HFF-Myc (cell line): ENCODE measurements at regions not wholly inside any gene's neighbourhood (a gene's known extent, or its start where the extent isn't known, plus 50 kb on each side); places are given as distances from the start of the nearest gene placed in this dataset.
"Not testable (repeated sequence)": the region's sequence is repeated elsewhere in the genome, so short reads cannot be mapped to it uniquely, and the experiment has no call there.

Experiments used
- DNase-seq: peaks from one replicate; pipeline ENCODE4 v3.0.0-alpha.2; 2011; ENCODE audit warnings: low read depth; ENCODE audit errors: extremely low read depth
- H3K4me3 ChIP-seq: replicated peaks from 2 replicates; pipeline ENCODE4 v1.5.1; 2011; ENCODE audit warnings: low read depth, mild to moderate bottlenecking, control low read depth, low read length
- TF ChIP-seq, protein P1 (sequence below): IDR thresholded peaks from 2 replicates; pipeline ENCODE4 v1.5.1; 2012; ENCODE audit warnings: mild to moderate bottlenecking, low read depth, low read length, control low read depth; ENCODE audit errors: missing control alignments

DNA sequence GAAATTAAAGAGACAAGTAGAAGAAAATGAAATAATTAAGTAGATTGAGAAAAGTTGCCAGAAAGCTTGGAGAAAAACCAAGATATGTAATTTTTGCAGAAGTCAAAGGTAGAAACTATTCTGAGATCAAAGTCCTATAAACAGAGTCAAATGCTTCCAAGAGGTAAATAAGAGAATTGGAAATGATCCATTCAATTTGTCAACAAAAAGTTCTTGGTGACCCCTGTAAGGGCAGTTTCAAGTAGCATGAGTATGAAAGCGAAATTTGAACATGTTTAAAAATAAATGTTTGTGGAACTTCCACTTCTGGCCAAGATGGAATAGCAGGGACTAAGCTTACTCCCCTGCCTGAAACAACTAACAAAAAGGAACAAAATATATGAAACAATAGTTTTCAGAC is 562.0 kb downstream of the SMARCA1 start:
- no peak overlapping the region for H3K4me3 ChIP-seq
- no peak for DNase-seq
- TF ChIP-seq, protein P1, sequence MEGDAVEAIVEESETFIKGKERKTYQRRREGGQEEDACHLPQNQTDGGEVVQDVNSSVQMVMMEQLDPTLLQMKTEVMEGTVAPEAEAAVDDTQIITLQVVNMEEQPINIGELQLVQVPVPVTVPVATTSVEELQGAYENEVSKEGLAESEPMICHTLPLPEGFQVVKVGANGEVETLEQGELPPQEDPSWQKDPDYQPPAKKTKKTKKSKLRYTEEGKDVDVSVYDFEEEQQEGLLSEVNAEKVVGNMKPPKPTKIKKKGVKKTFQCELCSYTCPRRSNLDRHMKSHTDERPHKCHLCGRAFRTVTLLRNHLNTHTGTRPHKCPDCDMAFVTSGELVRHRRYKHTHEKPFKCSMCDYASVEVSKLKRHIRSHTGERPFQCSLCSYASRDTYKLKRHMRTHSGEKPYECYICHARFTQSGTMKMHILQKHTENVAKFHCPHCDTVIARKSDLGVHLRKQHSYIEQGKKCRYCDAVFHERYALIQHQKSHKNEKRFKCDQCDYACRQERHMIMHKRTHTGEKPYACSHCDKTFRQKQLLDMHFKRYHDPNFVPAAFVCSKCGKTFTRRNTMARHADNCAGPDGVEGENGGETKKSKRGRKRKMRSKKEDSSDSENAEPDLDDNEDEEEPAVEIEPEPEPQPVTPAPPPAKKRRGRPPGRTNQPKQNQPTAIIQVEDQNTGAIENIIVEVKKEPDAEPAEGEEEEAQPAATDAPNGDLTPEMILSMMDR, result no peak

- DNase-seq, result not testable (repeated sequence)
Measured at GRCh38 chrX:128954697-128955096, 568.6 kb downstream of the SMARCA1 start.

GRCh38 chrX:128931071-128931470 is 592.2 kb downstream of the SMARCA1 start:
- TF ChIP-seq, protein P1, result no peak
- H3K4me3 ChIP-seq, result no peak overlapping the region
- no peak for DNase-seq

More at GRCh38 chrX:128954697-128955096, 568.6 kb downstream of the SMARCA1 start:
- H3K4me3 ChIP-seq, result not testable (repeated sequence)

DNA sequence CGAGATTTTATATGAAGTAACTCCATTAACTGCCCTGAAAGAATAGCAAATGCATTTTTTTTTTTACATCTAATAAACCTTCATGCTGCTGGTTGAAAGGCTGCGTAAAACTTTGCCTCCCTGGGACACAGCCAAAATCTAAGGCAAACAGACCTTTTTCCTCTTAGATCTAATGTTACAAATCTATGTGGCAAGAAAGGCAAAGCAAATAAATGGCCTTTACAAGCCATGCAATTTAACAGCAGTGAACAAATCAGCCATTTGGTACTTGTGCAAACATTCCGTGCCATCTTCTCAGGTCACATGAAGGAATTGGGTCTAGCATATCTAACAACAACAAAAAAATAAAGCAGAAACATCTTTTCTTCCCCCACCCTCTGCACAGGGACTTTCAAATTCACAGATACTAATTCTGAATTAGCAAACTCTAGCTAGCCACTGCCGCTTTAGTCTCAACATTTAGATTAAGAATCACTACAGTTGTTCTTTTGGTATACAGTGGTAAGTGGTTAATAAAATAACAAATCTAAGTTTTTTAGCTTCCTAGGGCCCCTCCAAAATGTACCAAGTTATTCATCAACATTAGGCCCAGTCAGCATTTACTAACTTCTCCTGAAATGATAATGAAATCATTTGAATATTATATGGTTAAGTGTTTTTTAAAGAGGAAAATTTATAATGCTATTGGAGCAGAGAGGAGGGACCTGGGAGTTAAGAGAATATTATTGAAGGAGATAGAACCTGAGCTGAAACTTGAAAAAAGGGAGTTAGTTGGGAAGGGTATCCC is 593.8 kb downstream of the SMARCA1 start:
- no peak for DNase-seq
- TF ChIP-seq, protein P1, result no peak
- H3K4me3 ChIP-seq, result no peak overlapping the region

DNA sequence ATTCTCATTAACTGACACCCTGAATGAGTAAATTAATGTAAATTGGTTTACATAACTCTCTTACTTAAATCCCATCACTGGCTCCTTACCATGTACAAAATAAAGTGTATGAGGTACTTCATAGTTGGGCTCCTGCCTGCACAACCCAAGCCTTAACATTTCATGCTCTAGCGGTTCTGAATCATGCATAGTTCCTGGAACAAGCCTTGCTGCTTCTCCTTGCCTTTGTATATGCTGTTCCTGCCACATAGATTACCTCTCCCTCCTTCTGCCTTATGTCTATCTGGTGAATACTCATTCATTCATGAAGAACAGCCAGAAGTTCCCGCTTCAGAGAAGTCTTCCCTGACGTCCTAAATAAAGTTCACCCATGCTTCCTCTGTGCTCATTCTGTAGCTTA is 594.7 kb downstream of the SMARCA1 start:
- no peak overlapping the region for H3K4me3 ChIP-seq
- DNase-seq, result no peak
- TF ChIP-seq, protein P1, result no peak

- DNase-seq, result no peak
- no peak overlapping the region for H3K4me3 ChIP-seq
- TF ChIP-seq, protein P1, result no peak
Measured at GRCh38 chrX:128927363-128927762, 595.9 kb downstream of the SMARCA1 start.

DNA sequence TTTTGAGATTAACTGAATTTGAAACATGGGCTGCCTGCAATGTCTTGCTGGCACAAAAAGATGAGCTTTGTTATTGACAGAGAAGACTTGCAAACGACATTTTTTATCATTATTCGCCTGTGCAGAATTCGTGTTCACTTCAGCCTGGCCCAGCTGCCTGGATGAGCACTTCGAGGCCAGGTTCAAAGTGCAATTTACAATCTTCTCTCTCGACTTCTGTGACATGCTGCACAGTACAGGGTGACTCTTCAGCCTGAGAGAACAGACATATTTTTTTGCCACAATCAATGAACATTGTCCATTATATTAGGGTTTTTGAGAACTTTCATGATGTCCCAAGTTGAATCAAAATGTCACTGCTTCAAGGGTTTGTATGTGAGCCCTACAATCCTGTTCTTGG is 616.5 kb downstream of the SMARCA1 start:
- H3K4me3 ChIP-seq, result no peak overlapping the region
- DNase-seq, result no peak
- TF ChIP-seq, protein P1, result no peak
